Keratinocyte (primary cell): ENCODE measurements at regions not wholly inside any gene's neighbourhood (a gene's known extent, or its start where the extent isn't known, plus 50 kb on each side); places are given as distances from the start of the nearest gene placed in this dataset.

Experiments used
- DNase-seq: peaks from one replicate; pipeline ENCODE4 v3.0.0-alpha.2; 2011; ENCODE audit warnings: low read depth, missing footprints, low spot score
- FAIRE-seq: peaks from 2 replicates; lab custom pipeline; 2011; peaks lifted over from hg19 to GRCh38; lab: Jason Lieb, UNC
- H2AFZ ChIP-seq: 2 replicates; pipeline ENCODE4 v1.6.0; 2012; ENCODE audit warnings: low read length, control low read depth, inconsistent platforms; ENCODE audit not compliant: control insufficient read depth
- H3K27ac ChIP-seq: 2 replicates; pipeline ENCODE4 v1.5.1; 2011; ENCODE audit warnings: low read length; ENCODE audit not compliant: control insufficient read depth, insufficient read depth
- H3K27me3 ChIP-seq: 3 replicates; pipeline ENCODE4 v1.6.0; 2011; ENCODE audit warnings: low read length; ENCODE audit not compliant: control insufficient read depth, insufficient read depth; ENCODE audit errors: extremely low read depth
- H3K36me3 ChIP-seq, 2 experiments: 2 replicates in 1 of 2; 3 replicates in 1 of 2; pipeline ENCODE4 v1.5.1; 2011; ENCODE audit warnings: low read length in 2 of 2, mild to moderate bottlenecking in 1 of 2; ENCODE audit not compliant: control insufficient read depth in 2 of 2, insufficient read depth in 2 of 2; ENCODE audit errors: extremely low read depth in 1 of 2
- H3K4me1 ChIP-seq: 3 replicates; pipeline ENCODE4 v1.5.1; 2011; ENCODE audit warnings: low read length; ENCODE audit not compliant: control insufficient read depth, insufficient read depth; ENCODE audit errors: extremely low read depth
- H3K4me2 ChIP-seq: 3 replicates; pipeline ENCODE4 v1.6.0; 2011; ENCODE audit warnings: low read depth, low read length; ENCODE audit not compliant: control insufficient read depth, insufficient read depth; ENCODE audit errors: extremely low read depth
- H3K4me3 ChIP-seq, 3 experiments: fragments of 200-600 bp in 1 of 3; sonication (generic) in 1 of 3; 2 replicates in 2 of 3; 3 replicates in 1 of 3; pipeline ENCODE4 v1.5.1; 2011 to 2016; ENCODE audit warnings: low read length in 3 of 3, mild to moderate bottlenecking in 3 of 3, control low read depth in 2 of 3, inconsistent platforms in 1 of 3, low read depth in 1 of 3, mixed read lengths in 1 of 3, mixed run types in 1 of 3, moderate library complexity in 1 of 3; ENCODE audit not compliant: control insufficient read depth in 2 of 3, insufficient read depth in 2 of 3; ENCODE audit errors: extremely low read depth in 1 of 3
- H3K79me2 ChIP-seq: 2 replicates; pipeline ENCODE4 v1.6.0; 2012; ENCODE audit warnings: low read length; ENCODE audit not compliant: control insufficient read depth, insufficient read depth
- H3K9ac ChIP-seq: 3 replicates; pipeline ENCODE4 v1.6.0; 2011; ENCODE audit warnings: low read length; ENCODE audit not compliant: control insufficient read depth, insufficient read depth; ENCODE audit errors: extremely low read depth
- H3K9me1 ChIP-seq: 3 replicates; pipeline ENCODE4 v1.6.0; 2011; ENCODE audit warnings: low read length; ENCODE audit not compliant: control insufficient read depth, insufficient read depth; ENCODE audit errors: extremely low read depth
- H3K9me3 ChIP-seq: 2 replicates; pipeline ENCODE4 v1.5.1; 2012; ENCODE audit warnings: low read depth, low read length; ENCODE audit not compliant: control insufficient read depth
- H4K20me1 ChIP-seq: 3 replicates; pipeline ENCODE4 v1.6.0; 2011; ENCODE audit warnings: low read length; ENCODE audit not compliant: control insufficient read depth, insufficient read depth; ENCODE audit errors: extremely low read depth
- CTCF ChIP-seq, 3 experiments: IDR thresholded peaks in 1 of 3; conservative IDR thresholded peaks in 1 of 3; optimal IDR thresholded peaks in 1 of 3; 2 replicates in 2 of 3; 3 replicates in 1 of 3; pipeline versions ENCODE3 to v1.5.1; 2011; ENCODE audit warnings: low read length in 3 of 3, mild to moderate bottlenecking in 3 of 3, moderate library complexity in 2 of 3, control low read depth in 1 of 3, inconsistent platforms in 1 of 3; ENCODE audit not compliant: insufficient read depth in 2 of 3; ENCODE audit errors: extremely low read depth in 1 of 3
- EZH2 ChIP-seq: IDR thresholded peaks from one replicate; pipeline ENCODE4 v1.6.1; 2012; ENCODE audit warnings: inconsistent platforms, mild to moderate bottlenecking, low read length, moderate library complexity
- dilution Hi-C: fragments of 300-500 bp; cut with MboI; formaldehyde crosslinking; loops from one replicate; pipeline ENCODE4 v1.7.0; 2020; ENCODE audit warnings: low sequenced_read_pairs; ENCODE audit not compliant: extremely low pct_ligation_motif_present

DNA sequence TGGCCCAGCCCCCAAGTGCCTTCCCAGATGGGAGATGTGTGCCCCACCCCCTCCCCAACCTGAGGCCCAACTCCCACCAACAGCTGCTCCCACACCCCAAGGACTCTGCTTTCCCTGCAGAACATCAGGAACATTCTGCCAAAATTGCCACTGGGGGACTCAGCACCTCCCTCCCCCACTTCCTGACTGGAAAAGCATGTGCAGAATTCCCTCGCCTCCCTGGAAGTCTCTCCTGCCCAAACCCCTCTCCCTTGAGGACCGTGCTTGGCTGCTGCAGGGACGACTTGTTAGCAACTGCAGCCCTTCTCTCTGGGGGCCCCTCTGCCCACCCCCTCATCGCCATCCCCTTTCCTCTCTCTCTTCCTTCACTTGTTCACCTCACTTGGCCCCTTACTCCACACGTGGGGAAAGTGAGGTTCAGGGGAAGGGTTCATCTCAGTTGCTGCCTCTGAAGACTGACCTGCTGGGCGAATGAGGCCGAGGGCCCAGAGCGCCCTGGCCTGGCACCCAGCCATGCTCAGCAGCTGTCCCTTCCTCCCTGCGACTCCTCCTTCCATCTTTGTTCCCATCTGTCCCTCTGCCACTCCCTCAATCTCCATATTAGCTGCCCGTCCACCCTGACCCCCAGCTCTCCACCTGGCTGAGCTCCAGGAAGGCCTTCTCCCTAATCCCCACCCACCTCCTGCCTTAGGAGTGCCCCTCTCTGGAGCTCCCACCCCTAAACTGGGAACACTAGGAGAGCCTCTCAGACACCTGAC is 105.1 kb downstream of the CHST1 start:
- Histone ChIP-seq H3K4me2 (no peak overlapping the region), H3K27ac (no peak overlapping the region), H3K9me3 (no peaks in the 10 kb centered on the region), H3K36me3 (no peaks in the 10 kb centered on the region), H3K27me3 (peaks cover 3% of the 10 kb centered on the region), H3K79me2 (no peaks in the 10 kb centered on the region), H3K4me1 (no peaks in the 10 kb centered on the region), H4K20me1 (no peaks in the 10 kb centered on the region), H2AFZ (no peak overlapping the region), H3K4me3 (no peak overlapping the region), H3K9ac (no peak overlapping the region), H3K9me1 (no peaks in the 10 kb centered on the region)
- dilution Hi-C loops, result no loop called here
- FAIRE-seq (no peak), DNase-seq (no peak)
- TF ChIP-seq CTCF (optimal IDR thresholded peaks at IDR 0.05 in 1 of 3, IDR thresholded peaks at IDR 0.05 in 1 of 3, conservative IDR thresholded peaks at IDR 0.05 in 1 of 3; ENCODE audit: extremely low read depth in 1 of 3, insufficient read depth in 2 of 3, low read length in 3 of 3), result no peak
- TF ChIP-seq EZH2, result no peak

DNA sequence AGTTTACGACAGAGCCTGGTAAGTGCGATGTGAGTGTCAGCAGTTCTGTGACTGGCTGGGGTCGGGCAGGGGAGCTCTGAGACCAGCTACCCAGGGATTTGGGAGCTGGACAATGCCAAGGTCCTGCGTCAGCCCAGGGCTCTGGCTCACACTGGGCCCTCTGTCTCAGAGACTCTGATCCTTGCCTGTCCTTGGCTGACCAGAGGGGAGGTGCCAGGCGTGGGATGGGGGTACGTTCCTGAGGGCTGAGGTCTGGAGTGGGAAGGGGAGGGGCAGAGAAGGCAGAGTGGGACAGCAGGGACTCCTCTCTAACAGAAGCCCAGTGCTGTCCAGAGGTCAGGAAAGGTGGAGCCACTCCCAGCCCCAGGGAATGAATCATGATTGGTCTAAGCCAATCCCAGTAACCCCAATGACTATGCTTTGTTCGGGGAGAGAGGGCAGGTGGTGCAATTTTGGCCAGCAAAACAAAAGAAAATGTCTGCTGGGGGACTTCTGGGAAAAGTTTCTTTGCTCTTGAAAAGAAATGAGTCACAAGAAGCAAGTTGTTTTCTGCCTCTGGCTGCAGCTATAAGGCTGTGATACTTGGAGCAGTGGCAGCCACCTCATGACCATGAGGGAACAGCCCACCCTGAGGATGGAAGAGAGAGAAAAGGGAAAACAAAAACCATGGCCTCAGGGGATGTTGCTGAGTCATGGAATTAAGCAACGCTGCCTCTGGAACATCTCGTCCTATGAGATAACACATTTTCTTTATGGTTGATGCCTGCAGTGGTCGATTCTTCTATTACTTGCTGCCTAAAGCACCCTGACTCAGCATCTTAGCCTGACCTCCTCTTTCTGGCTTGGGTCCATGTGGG is 108.3 kb downstream of the CHST1 start:
- H3K36me3 ChIP-seq, result no peaks in the 10 kb centered on the region
- H3K4me2 ChIP-seq, result no peak overlapping the region
- DNase-seq, result no peak
- H3K79me2 ChIP-seq, result no peaks in the 10 kb centered on the region
- no peak for TF ChIP-seq CTCF (optimal IDR thresholded peaks at IDR 0.05 in 1 of 3, IDR thresholded peaks at IDR 0.05 in 1 of 3, conservative IDR thresholded peaks at IDR 0.05 in 1 of 3; ENCODE audit: extremely low read depth in 1 of 3, insufficient read depth in 2 of 3, low read length in 3 of 3)
- no peak for TF ChIP-seq EZH2
- peaks cover 3% of the 10 kb centered on the region for H3K27me3 ChIP-seq
- H2AFZ ChIP-seq, result no peak overlapping the region
- no peaks in the 10 kb centered on the region for H4K20me1 ChIP-seq
- no peak for FAIRE-seq
- H3K4me1 ChIP-seq, result no peaks in the 10 kb centered on the region
- H3K9me3 ChIP-seq, result no peaks in the 10 kb centered on the region
- no peaks in the 10 kb centered on the region for H3K9me1 ChIP-seq
- no peak overlapping the region for H3K4me3 ChIP-seq
- dilution Hi-C loops, result no loop called here
- no peak overlapping the region for H3K27ac ChIP-seq
- no peak overlapping the region for H3K9ac ChIP-seq
